AG09309 (cell line): ENCODE measurements at regions not wholly inside any gene's neighbourhood (a gene's known extent, or its start where the extent isn't known, plus 50 kb on each side); places are given as distances from the start of the nearest gene placed in this dataset.
"Not testable (repeated sequence)": the region's sequence is repeated elsewhere in the genome, so short reads cannot be mapped to it uniquely, and the experiment has no call there.

Experiments
- DNase-seq: peaks from one replicate; pipeline ENCODE4 v3.0.0-alpha.2; 2010; ENCODE audit warnings: low read depth
- H3K4me3 ChIP-seq: 2 replicates; pipeline ENCODE4 v1.5.1; 2011; ENCODE audit warnings: mild to moderate bottlenecking, low read depth, low read length, moderate library complexity; ENCODE audit not compliant: control insufficient read depth
- TF ChIP-seq, protein P1 (sequence below): IDR thresholded peaks from 2 replicates; pipeline ENCODE4 v1.5.1; 2011; ENCODE audit warnings: mild to moderate bottlenecking, low read depth, low read length, inconsistent platforms; ENCODE audit not compliant: insufficient read depth, control insufficient read depth; ENCODE audit errors: missing control alignments

DNA sequence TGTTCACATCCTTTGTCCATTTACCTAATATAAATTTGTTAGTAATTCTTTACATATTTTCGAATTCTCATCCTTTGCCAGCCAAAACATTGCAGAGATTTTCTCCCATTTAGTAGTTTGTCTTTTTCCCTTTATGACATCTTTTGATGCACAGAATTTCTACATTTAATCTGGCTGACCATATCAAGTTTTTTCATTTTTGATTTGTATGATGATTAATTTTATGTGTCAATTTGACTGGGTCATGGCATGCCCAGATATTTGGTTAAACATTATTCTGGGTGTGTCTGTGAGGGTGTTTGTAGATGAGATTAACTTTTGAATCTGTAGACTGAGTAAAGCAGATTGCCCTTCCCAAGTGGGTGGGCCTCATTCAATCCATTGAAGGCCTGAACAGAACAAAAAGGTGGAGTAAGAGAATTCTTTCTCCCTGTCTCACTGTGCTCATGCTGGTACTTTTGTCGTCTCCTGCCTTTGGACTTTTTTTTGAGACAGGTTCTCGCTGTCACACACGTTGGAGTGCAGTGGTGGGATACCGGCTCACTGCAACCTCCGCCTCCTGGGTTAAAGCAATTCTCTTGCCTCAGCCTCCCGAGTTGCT, 72.1 kb upstream of the EPB41L1 start:
- TF ChIP-seq, protein P1, sequence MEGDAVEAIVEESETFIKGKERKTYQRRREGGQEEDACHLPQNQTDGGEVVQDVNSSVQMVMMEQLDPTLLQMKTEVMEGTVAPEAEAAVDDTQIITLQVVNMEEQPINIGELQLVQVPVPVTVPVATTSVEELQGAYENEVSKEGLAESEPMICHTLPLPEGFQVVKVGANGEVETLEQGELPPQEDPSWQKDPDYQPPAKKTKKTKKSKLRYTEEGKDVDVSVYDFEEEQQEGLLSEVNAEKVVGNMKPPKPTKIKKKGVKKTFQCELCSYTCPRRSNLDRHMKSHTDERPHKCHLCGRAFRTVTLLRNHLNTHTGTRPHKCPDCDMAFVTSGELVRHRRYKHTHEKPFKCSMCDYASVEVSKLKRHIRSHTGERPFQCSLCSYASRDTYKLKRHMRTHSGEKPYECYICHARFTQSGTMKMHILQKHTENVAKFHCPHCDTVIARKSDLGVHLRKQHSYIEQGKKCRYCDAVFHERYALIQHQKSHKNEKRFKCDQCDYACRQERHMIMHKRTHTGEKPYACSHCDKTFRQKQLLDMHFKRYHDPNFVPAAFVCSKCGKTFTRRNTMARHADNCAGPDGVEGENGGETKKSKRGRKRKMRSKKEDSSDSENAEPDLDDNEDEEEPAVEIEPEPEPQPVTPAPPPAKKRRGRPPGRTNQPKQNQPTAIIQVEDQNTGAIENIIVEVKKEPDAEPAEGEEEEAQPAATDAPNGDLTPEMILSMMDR, result no peak
- H3K4me3 ChIP-seq, result no peak overlapping the region
- no peak for DNase-seq

DNA sequence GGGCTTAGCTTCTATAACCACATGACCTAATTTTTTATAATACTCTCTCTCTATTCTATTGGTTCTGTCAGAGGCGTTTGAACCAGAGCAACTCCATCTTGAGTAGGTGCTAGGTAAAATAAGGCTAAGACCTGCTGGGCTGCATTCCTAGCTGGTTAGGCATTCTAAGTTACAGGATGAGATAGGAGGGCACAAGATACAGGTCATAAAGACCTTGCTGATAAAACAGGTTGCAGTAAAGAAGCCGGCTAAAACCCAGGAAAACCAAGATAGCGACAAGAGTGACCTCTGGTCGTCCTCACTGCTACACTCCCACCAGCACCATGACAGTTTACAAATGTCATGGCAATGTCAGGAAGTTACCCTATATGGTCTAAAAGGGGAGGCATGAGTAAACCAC, 71.3 kb upstream of the EPB41L1 start:
- not testable (repeated sequence) for DNase-seq, H3K4me3 ChIP-seq

DNA sequence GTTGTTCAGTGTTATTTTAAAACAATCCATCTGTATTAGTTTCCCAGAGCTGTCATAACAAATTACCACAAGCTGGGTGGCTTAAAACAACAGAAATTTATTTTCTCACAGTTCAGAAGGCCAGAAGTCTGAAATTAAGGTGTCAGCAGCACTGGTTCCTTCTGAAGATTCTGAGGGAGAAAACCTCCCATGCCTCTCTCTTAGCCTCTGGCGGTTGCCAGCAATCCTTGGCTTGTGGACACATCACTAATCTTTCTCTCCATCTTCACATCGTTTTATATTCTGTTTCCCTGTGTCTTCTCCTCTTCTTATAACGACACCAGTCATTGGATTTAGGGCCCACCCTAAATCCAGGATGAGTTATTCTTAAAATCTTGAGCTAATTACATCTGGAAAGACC, 70.2 kb upstream of the EPB41L1 start:
- TF ChIP-seq, protein P1, result no peak
- DNase-seq, result no peak
- no peak overlapping the region for H3K4me3 ChIP-seq

DNA sequence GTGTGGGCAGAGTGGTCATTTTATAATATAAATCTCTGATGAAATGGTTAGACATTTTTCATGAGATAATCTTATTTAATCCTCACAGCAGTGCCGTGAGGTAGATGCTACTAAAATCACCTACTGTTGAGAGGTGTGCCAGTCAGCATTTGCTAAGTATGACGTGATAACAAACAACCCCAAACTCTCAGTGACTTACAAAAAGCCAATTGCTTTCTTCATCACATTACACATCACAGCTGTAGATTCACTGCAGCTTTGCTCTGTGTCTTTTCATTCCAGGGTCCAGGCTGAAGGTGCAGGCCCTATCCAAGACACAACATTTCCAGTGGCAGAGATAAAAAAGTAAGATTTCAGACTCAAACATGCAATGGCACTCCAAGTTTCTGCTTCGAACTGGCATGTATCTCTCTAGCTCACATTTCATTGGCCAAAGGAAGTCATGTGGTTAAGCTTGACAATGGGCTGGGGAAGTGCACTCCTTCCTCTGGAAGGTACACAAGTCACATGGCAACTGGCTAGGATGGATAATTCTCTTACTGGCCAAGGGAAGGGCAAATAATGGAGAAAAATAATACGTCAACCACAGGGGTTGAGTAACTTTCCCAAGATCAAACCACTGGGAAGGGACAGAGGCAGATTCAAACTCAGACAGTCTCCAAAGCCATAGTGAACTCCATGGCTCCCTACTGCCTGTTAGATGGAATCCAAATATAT, 69.5 kb upstream of the EPB41L1 start:
- no peak for DNase-seq
- H3K4me3 ChIP-seq, result no peak overlapping the region
- TF ChIP-seq, protein P1, result no peak

DNA sequence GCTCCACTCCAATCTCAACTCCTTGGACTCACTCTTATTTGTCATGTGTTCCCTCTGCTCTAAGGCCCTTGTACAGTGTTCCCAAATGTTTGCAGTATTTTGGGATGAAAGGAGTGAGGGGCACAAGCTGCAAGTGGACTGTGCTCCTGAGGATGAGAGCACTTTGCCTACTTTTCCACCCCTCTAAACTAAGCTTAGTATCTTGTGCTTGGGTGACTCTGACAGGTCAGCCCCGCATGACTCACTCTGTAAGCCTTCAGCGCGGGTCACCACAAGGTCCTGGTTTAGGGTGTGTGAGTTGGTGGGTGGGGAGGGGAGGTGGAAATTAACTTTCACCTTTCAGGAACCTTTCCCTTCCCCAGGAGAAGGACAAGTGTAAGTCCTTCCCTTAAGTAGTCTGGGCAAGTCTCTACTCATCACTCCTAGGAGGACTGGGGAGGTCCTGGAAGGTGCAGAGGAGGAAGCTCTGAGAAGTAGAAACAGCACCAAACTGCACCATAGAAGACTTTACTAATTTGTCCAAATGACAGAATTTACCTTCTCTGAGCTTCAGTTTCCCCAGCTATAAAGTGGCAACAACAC, 68.8 kb upstream of the EPB41L1 start:
- no peak overlapping the region for H3K4me3 ChIP-seq
- no peak for DNase-seq
- TF ChIP-seq, protein P1, result no peak

DNA sequence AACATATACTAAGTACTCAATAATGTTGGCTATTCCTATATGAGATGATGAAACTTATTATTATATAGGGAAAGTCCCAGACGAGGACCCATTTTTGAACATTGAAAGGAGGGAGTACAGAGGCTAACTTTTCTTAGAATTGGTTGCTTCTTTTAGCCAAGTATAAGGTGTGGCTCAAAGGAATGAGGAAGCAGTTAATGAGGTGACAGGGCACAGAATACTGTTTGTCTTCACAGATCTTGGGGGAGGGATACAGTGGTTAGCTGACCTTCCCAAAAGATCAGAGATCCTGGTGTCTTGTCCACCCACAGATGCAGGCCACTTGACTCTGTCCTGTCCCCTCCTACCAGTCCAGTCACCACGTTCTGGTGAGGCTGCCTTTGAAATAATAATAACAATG, 67.8 kb upstream of the EPB41L1 start:
- no peak for DNase-seq
- TF ChIP-seq, protein P1, result no peak
- no peak overlapping the region for H3K4me3 ChIP-seq

DNA sequence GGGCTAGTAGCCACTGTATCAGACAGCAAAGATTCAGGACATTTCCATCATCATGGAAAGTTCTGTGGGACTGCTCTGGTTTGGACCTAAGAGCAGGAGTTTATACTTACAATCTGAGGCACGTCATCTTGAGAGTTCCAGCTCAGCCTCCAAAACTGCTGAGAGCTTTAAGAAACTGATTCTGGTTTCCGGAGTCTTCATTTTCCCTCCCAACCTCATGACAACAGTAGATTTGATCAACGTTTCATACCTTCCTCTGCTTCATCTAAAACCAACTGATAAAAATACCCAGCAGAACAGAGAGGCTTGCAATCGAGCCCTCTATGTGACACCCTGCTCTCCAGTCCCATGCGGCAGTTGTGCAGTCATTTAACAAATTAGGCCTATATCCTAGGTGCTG, 64.3 kb upstream of the EPB41L1 start:
- H3K4me3 ChIP-seq, result no peak overlapping the region
- TF ChIP-seq, protein P1, result no peak
- DNase-seq, result no peak
